GM21786 (cell line): ENCODE measurements at regions not wholly inside any gene's neighbourhood (a gene's known extent, or its start where the extent isn't known, plus 50 kb on each side); places are given as distances from the start of the nearest gene placed in this dataset.
"Not testable (repeated sequence)": the region's sequence is repeated elsewhere in the genome, so short reads cannot be mapped to it uniquely, and the experiment has no call there.

Experiments
- ATAC-seq: cut with Tn5 transposase; IDR thresholded peaks from one replicate; pipeline ENCODE4 v1.9.1; 2021; ENCODE audit not compliant: unreplicated experiment

- ATAC-seq: no peak
Observed at GRCh38 chr4:84379917-84380641, 119.0 kb downstream of the NKX6-1 start.

GRCh38 chr4:84378983-84379382 is 120.1 kb downstream of the NKX6-1 start:
- ATAC-seq: no peak

GRCh38 chr4:84378356-84378755 is 120.7 kb downstream of the NKX6-1 start:
- no peak for ATAC-seq

GRCh38 chr4:84366907-84367306 is 132.2 kb downstream of the NKX6-1 start:
- no peak for ATAC-seq

- no peak for ATAC-seq
Observed at GRCh38 chr4:84366161-84366560, 132.9 kb downstream of the NKX6-1 start.

- ATAC-seq: no peak
Observed at GRCh38 chr4:84362896-84363655, 136.0 kb downstream of the NKX6-1 start.

GRCh38 chr4:84342161-84342560 is 156.9 kb downstream of the NKX6-1 start:
- ATAC-seq: no peak

- no peak for ATAC-seq
Observed at GRCh38 chr4:84341559-84341958, 157.5 kb downstream of the NKX6-1 start.

GRCh38 chr4:84338367-84338766 is 160.7 kb downstream of the NKX6-1 start:
- no peak for ATAC-seq

GRCh38 chr4:84336964-84337705 is 162.0 kb downstream of the NKX6-1 start:
- ATAC-seq: no peak

- ATAC-seq: no peak
Observed at GRCh38 chr4:84327526-84327925, 171.6 kb downstream of the NKX6-1 start.

GRCh38 chr4:84325625-84326024 is 173.5 kb downstream of the NKX6-1 start:
- ATAC-seq: no peak

- ATAC-seq: no peak
Observed at GRCh38 chr4:84324303-84325245, 174.5 kb downstream of the NKX6-1 start.

GRCh38 chr4:84319124-84319523 is 180.0 kb downstream of the NKX6-1 start:
- ATAC-seq: no peak

- ATAC-seq: no peak
Observed at GRCh38 chr4:84317513-84317912, 181.6 kb downstream of the NKX6-1 start.

- no peak for ATAC-seq
Observed at GRCh38 chr4:84312426-84313012, 186.6 kb downstream of the NKX6-1 start.

GRCh38 chr4:84309191-84309590 is 189.9 kb downstream of the NKX6-1 start:
- ATAC-seq: no peak

GRCh38 chr4:84298719-84299254 is 200.3 kb downstream of the NKX6-1 start:
- not testable (repeated sequence) for ATAC-seq

- no peak for ATAC-seq
Observed at GRCh38 chr4:84298023-84298718, 200.9 kb downstream of the NKX6-1 start.
